IMR-90 (cell line): ENCODE measurements at regions not wholly inside any gene's neighbourhood (a gene's known extent, or its start where the extent isn't known, plus 50 kb on each side); places are given as distances from the start of the nearest gene placed in this dataset.

Experiments
- ATAC-seq: fragments of 200-7000 bp; cut with Tn5 transposase; 2 replicates; pipeline ENCODE4 v1.9.1; 2020; ENCODE audit warnings: low read depth, mild to moderate bottlenecking, moderate library complexity
- BruUV-seq: library from RNA; stranded (reverse); fragments of 400-500 nt; replicated peaks from 2 replicates; lab custom pipeline; 2021; lab: Mats Ljungman, UMichigan
- CTCF ChIA-PET: fragments of 300-600 bp; formaldehyde crosslinking; extraction: SDS; loops from one replicate; lab custom pipeline; 2021; ENCODE audit warnings: antibody characterized with exemption; lab: Yijun Ruan, JAX
- POLR2A ChIA-PET: fragments of 300-600 bp; sonication (Branson Sonifier 250); formaldehyde crosslinking; loops from one replicate; lab custom pipeline; 2022; ENCODE audit warnings: antibody characterized with exemption; ENCODE audit not compliant: unreplicated experiment; lab: Charles Lee
- DNase-seq: peaks from one replicate; pipeline ENCODE4 v3.0.0; 2013
- H2AFZ ChIP-seq: replicated peaks from 2 replicates; pipeline ENCODE3; 2013; ENCODE audit warnings: low read length, mild to moderate bottlenecking; ENCODE audit not compliant: poor library complexity
- H2AK5ac ChIP-seq: 2 replicates; pipeline ENCODE4 v1.6.1; 2013; ENCODE audit warnings: low read depth, low read length, inconsistent platforms
- H2AK9ac ChIP-seq: replicated peaks from 2 replicates; pipeline ENCODE3; 2013; ENCODE audit warnings: mild to moderate bottlenecking, low read depth, low read length, moderate library complexity; ENCODE audit not compliant: poor library complexity
- H2BK120ac ChIP-seq: 2 replicates; pipeline ENCODE4 v1.6.1; 2013; ENCODE audit warnings: low read depth, low read length, inconsistent platforms
- H2BK15ac ChIP-seq: 3 replicates; pipeline ENCODE4 v1.6.1; 2013; ENCODE audit warnings: low read depth, low read length, inconsistent platforms
- H2BK20ac ChIP-seq: 2 replicates; pipeline ENCODE4 v1.6.1; 2013; ENCODE audit warnings: low read depth, mild to moderate bottlenecking, inconsistent platforms, low read length, moderate library complexity
- H2BK5ac ChIP-seq: 2 replicates; pipeline ENCODE4 v1.6.1; 2013; ENCODE audit warnings: mild to moderate bottlenecking, low read depth, low read length, inconsistent platforms; ENCODE audit not compliant: poor library complexity, severe bottlenecking
- H3K14ac ChIP-seq: replicated peaks from 2 replicates; pipeline ENCODE4 v1.6.1; 2013; ENCODE audit warnings: low read depth, low read length, inconsistent platforms
- H3K18ac ChIP-seq: 2 replicates; pipeline ENCODE4 v1.6.1; 2013; ENCODE audit warnings: low read depth, low read length, control low read depth
- H3K23ac ChIP-seq: 2 replicates; pipeline ENCODE4 v1.6.1; 2013; ENCODE audit warnings: low read depth, low read length, inconsistent platforms
- H3K27ac ChIP-seq: 2 replicates; pipeline ENCODE4 v1.5.1; 2013; ENCODE audit warnings: mild to moderate bottlenecking, control low read depth, low read length; ENCODE audit not compliant: insufficient read depth
- H3K27me3 ChIP-seq: 2 replicates; pipeline ENCODE4 v1.6.1; 2013; ENCODE audit warnings: low read length; ENCODE audit not compliant: control insufficient read depth, insufficient read depth
- H3K36me3 ChIP-seq: 2 replicates; pipeline ENCODE4 v1.6.1; 2013; ENCODE audit warnings: low read length, mixed read lengths; ENCODE audit not compliant: control insufficient read depth, insufficient read depth
- H3K4ac ChIP-seq: 2 replicates; pipeline ENCODE4 v1.6.1; 2013; ENCODE audit warnings: low read depth, low read length, inconsistent platforms
- H3K4me1 ChIP-seq: 2 replicates; pipeline ENCODE4 v1.6.1; 2013; ENCODE audit warnings: low read length, mixed read lengths; ENCODE audit not compliant: control insufficient read depth, insufficient read depth
- H3K4me2 ChIP-seq: 2 replicates; pipeline ENCODE4 v1.6.1; 2013; ENCODE audit warnings: low read depth, mild to moderate bottlenecking, control low read depth, low read length, moderate library complexity
- H3K4me3 ChIP-seq: 2 replicates; pipeline ENCODE4 v1.5.1; 2013; ENCODE audit warnings: low read depth, mild to moderate bottlenecking, control low read depth, low read length, moderate library complexity; ENCODE audit not compliant: insufficient read depth
- H3K56ac ChIP-seq: 2 replicates; pipeline ENCODE4 v1.6.1; 2013; ENCODE audit warnings: low read length, inconsistent platforms; ENCODE audit not compliant: insufficient read depth; ENCODE audit errors: extremely low read depth
- H3K79me1 ChIP-seq, 2 experiments: 2 replicates each; pipeline ENCODE4 v1.6.1; 2013; ENCODE audit warnings: low read length in 2 of 2, inconsistent platforms in 1 of 2, low read depth in 1 of 2
- H3K9ac ChIP-seq: 2 replicates; pipeline ENCODE4 v1.6.1; 2013; ENCODE audit warnings: low read depth, low read length, control low read depth
- H3K9me1 ChIP-seq: 2 replicates; pipeline ENCODE4 v1.6.1; 2013; ENCODE audit warnings: low read length, inconsistent platforms; ENCODE audit not compliant: insufficient read depth
- H3K9me3 ChIP-seq: 2 replicates; pipeline ENCODE4 v1.6.1; 2013; ENCODE audit warnings: low read length; ENCODE audit not compliant: control insufficient read depth, insufficient read depth
- H4K20me1 ChIP-seq: 2 replicates; pipeline ENCODE4 v1.6.1; 2013; ENCODE audit warnings: low read length, inconsistent platforms; ENCODE audit not compliant: insufficient read depth
- H4K5ac ChIP-seq: 2 replicates; pipeline ENCODE4 v1.6.1; 2013; ENCODE audit warnings: mild to moderate bottlenecking, low read depth, low read length, control low read depth
- H4K8ac ChIP-seq, 2 experiments: 2 replicates each; pipeline ENCODE4 v1.6.1; 2013; ENCODE audit warnings: low read depth in 2 of 2, low read length in 2 of 2, control low read depth in 1 of 2, inconsistent platforms in 1 of 2
- H4K91ac ChIP-seq: 2 replicates; pipeline ENCODE4 v1.6.1; 2013; ENCODE audit warnings: low read depth, low read length, inconsistent platforms; ENCODE audit not compliant: insufficient read depth
- POLR2A ChIP-seq: IDR thresholded peaks from 2 replicates; pipeline ENCODE4 v1.6.1; 2012; ENCODE audit warnings: mild to moderate bottlenecking, low read depth, low read length
- USF2 ChIP-seq: fragments of 150-350 bp; IDR thresholded peaks from 2 replicates; pipeline ENCODE4 v1.6.1; 2017; ENCODE audit warnings: mild to moderate bottlenecking, antibody characterized with exemption, low read length, low read depth
- WGBS, 2 experiments: methylation state at CpG; one replicate each; pipeline versions ENCODE4 v1.1.5 to v1.1.7; 2013; ENCODE audit warnings: missing lambda C conversion rate in 2 of 2; ENCODE audit not compliant: insufficient read length in 1 of 2; ENCODE audit errors: extremely low coverage in 2 of 2; 5-methylcytosine and 5-hydroxymethylcytosine counted together
- dilution Hi-C: fragments of 300-500 bp; cut with HindIII; formaldehyde crosslinking; loops from one replicate; pipeline ENCODE4 v1.14.3; 2018; ENCODE audit warnings: low sequenced_read_pairs; ENCODE audit not compliant: unreplicated experiment
- in situ Hi-C: fragments of 300-500 bp; cut with MboI; formaldehyde crosslinking; loops from 3 replicates; pipeline ENCODE4 v1.14.3; 2019; ENCODE audit warnings: low sequenced_read_pairs, inconsistent platforms, mixed read lengths
- intact Hi-C: fragments of 100-400 bp; cut with micrococcal nuclease; formaldehyde crosslinking; loops from 2 replicates; pipeline ENCODE4 v1.10.0; 2022

DNA sequence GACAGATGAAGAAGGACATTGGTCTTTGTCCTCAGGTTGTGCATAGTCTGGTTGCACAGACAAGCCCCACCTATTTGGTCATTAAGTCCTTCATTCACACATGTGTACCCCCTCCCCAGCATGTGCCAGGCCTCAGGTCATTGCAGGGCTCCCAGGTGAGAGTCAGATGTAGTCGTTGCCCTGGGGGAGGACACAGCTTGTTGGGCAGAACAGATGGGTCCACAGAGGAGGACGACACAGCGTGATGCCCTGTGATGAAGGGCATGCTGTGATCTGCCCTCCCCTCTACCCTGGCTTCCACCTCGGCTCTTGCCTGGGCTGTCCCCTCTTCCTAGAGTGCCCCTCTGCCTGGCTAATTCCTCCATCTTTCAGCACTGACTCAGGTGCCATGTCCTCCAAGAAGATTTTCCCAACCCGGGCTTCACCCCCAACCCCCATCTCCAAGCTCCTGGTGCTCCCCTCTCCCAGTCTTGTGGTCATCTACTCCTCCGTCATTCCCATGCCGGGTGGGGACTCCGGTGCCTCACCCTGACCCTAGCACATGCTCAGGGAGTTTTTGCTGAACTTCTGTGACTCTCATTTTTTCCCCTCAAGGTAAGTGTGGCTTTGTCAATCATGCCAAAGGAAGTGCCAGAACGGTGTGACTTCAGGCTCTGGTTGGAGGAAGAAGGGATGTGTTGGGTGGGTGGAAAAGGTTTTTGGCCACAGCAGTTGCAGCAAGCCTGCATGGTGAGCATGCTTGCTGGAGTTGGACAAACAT, 220.5 kb downstream of the FOXD2 start:
- Histone ChIP-seq H3K4me2 (no peak overlapping the region), H3K18ac (no peak overlapping the region), H2BK120ac (no peak overlapping the region), H3K14ac (no peak overlapping the region), H2AK5ac (no peak overlapping the region), H3K36me3 (no peaks in the 10 kb centered on the region), H3K27me3 (no peaks in the 10 kb centered on the region), H3K9me1 (no peaks in the 10 kb centered on the region; the same call in 1 of the 2 replicates), H4K8ac (no peak overlapping the region), H2AK9ac (no peak overlapping the region), H3K9me3 (no peaks in the 10 kb centered on the region), H2BK15ac (no peak overlapping the region), H4K91ac (no peak overlapping the region), H3K9ac (no peak overlapping the region), H3K79me1 (no peaks in the 10 kb centered on the region), H2AFZ (no peak overlapping the region), H3K4me3 (no peak overlapping the region), H4K20me1 (no peaks in the 10 kb centered on the region), H3K23ac (no peak overlapping the region), H3K4ac (no peak overlapping the region), H3K4me1 (no peaks in the 10 kb centered on the region), H3K27ac (no peak overlapping the region), H2BK20ac (no peak overlapping the region), H3K56ac (no peak overlapping the region), H2BK5ac (no peak overlapping the region), H4K5ac (no peak overlapping the region)
- in situ Hi-C loops: no loop called here
- intact Hi-C loops: loop anchor here (10.0 kb wide), 1 partner anchor 556 kb away; no protein-coding TSS in a partner anchor
- CTCF ChIA-PET: no interaction called here
- DNase-seq: no peak
- 42% methylated on average over 2 of the region's 9 CpGs; no CpG with 5 or more reads in 1 of the 2 experiments for WGBS, 2 experiments
- BruUV-seq: no TSS peak
- no peak for TF ChIP-seq USF2
- no peak for TF ChIP-seq POLR2A
- POLR2A ChIA-PET: no interaction called here
- dilution Hi-C loops: no loop called here
- ATAC-seq: no peak
